ENCODE measurements at regions not wholly inside any gene's neighbourhood (a gene's known extent, or its start where the extent isn't known, plus 50 kb on each side); places are given as distances from the start of the nearest gene placed in this dataset.

- Histone ChIP-seq H3K36me3 (ENCODE audit: control insufficient read depth in 1 of 2, insufficient read depth in 2 of 2, low read length in 2 of 2) (no peaks in the 10 kb centered on the region), H3K4me3 (ENCODE audit: low read depth in 1 of 2, low read length in 2 of 2) (no peak overlapping the region), H3K27ac (ENCODE audit: low read depth, low read length) (no peak overlapping the region), H3K27me3 (ENCODE audit: control insufficient read depth in 1 of 2, insufficient read depth in 2 of 2, low read length in 2 of 2) (no peaks in the 10 kb centered on the region), H3K9ac (ENCODE audit: low read depth in 1 of 2, low read length in 2 of 2) (no peak overlapping the region), H3K4me1 (ENCODE audit: control insufficient read depth in 1 of 2, insufficient read depth in 2 of 2, low read length in 2 of 2) (no peaks in the 10 kb centered on the region), H3K9me3 (ENCODE audit: control insufficient read depth in 1 of 2, low read length in 2 of 2) (no peaks in the 10 kb centered on the region)
Measured at GRCh38 chr11:92820860-92821259, 148.6 kb upstream of the MTNR1B start.

- no peak overlapping the region for H3K4me3 ChIP-seq (ENCODE audit: low read depth in 1 of 2, low read length in 2 of 2)
- H3K36me3 ChIP-seq (ENCODE audit: control insufficient read depth in 1 of 2, insufficient read depth in 2 of 2, low read length in 2 of 2), result no peaks in the 10 kb centered on the region
- no peaks in the 10 kb centered on the region for H3K27me3 ChIP-seq (ENCODE audit: control insufficient read depth in 1 of 2, insufficient read depth in 2 of 2, low read length in 2 of 2)
- no peaks in the 10 kb centered on the region for H3K9me3 ChIP-seq (ENCODE audit: control insufficient read depth in 1 of 2, low read length in 2 of 2)
- H3K4me1 ChIP-seq (ENCODE audit: control insufficient read depth in 1 of 2, insufficient read depth in 2 of 2, low read length in 2 of 2), result no peaks in the 10 kb centered on the region
- H3K9ac ChIP-seq (ENCODE audit: low read depth in 1 of 2, low read length in 2 of 2), result no peak overlapping the region
- H3K27ac ChIP-seq (ENCODE audit: low read depth, low read length), result no peak overlapping the region
Measured at GRCh38 chr11:92822410-92822809, 147.0 kb upstream of the MTNR1B start.

- Histone ChIP-seq H3K27me3 (ENCODE audit: control insufficient read depth in 1 of 2, insufficient read depth in 2 of 2, low read length in 2 of 2) (no peaks in the 10 kb centered on the region), H3K36me3 (ENCODE audit: control insufficient read depth in 1 of 2, insufficient read depth in 2 of 2, low read length in 2 of 2) (no peaks in the 10 kb centered on the region), H3K4me1 (ENCODE audit: control insufficient read depth in 1 of 2, insufficient read depth in 2 of 2, low read length in 2 of 2) (no peaks in the 10 kb centered on the region), H3K9ac (ENCODE audit: low read depth in 1 of 2, low read length in 2 of 2) (no peak overlapping the region), H3K9me3 (ENCODE audit: control insufficient read depth in 1 of 2, low read length in 2 of 2) (no peaks in the 10 kb centered on the region), H3K27ac (ENCODE audit: low read depth, low read length) (no peak overlapping the region), H3K4me3 (ENCODE audit: low read depth in 1 of 2, low read length in 2 of 2) (no peak overlapping the region)
Measured at GRCh38 chr11:92826136-92826535, 143.3 kb upstream of the MTNR1B start.

GRCh38 chr11:92826603-92827002, 142.8 kb upstream of the MTNR1B start:
- Histone ChIP-seq H3K36me3 (ENCODE audit: control insufficient read depth in 1 of 2, insufficient read depth in 2 of 2, low read length in 2 of 2) (no peaks in the 10 kb centered on the region), H3K27me3 (ENCODE audit: control insufficient read depth in 1 of 2, insufficient read depth in 2 of 2, low read length in 2 of 2) (no peaks in the 10 kb centered on the region), H3K9me3 (ENCODE audit: control insufficient read depth in 1 of 2, low read length in 2 of 2) (no peaks in the 10 kb centered on the region), H3K27ac (ENCODE audit: low read depth, low read length) (no peak overlapping the region), H3K4me3 (ENCODE audit: low read depth in 1 of 2, low read length in 2 of 2) (no peak overlapping the region), H3K4me1 (ENCODE audit: control insufficient read depth in 1 of 2, insufficient read depth in 2 of 2, low read length in 2 of 2) (no peaks in the 10 kb centered on the region), H3K9ac (ENCODE audit: low read depth in 1 of 2, low read length in 2 of 2) (no peak overlapping the region)

- Histone ChIP-seq H3K9me3 (ENCODE audit: control insufficient read depth in 1 of 2, low read length in 2 of 2) (no peaks in the 10 kb centered on the region), H3K4me1 (ENCODE audit: control insufficient read depth in 1 of 2, insufficient read depth in 2 of 2, low read length in 2 of 2) (no peaks in the 10 kb centered on the region), H3K4me3 (ENCODE audit: low read depth in 1 of 2, low read length in 2 of 2) (no peak overlapping the region), H3K27ac (ENCODE audit: low read depth, low read length) (no peak overlapping the region), H3K9ac (ENCODE audit: low read depth in 1 of 2, low read length in 2 of 2) (no peak overlapping the region), H3K27me3 (ENCODE audit: control insufficient read depth in 1 of 2, insufficient read depth in 2 of 2, low read length in 2 of 2) (no peaks in the 10 kb centered on the region), H3K36me3 (ENCODE audit: control insufficient read depth in 1 of 2, insufficient read depth in 2 of 2, low read length in 2 of 2) (no peaks in the 10 kb centered on the region)
Measured at GRCh38 chr11:92827132-92827531, 142.3 kb upstream of the MTNR1B start.

- no peak overlapping the region for H3K27ac ChIP-seq (ENCODE audit: low read depth, low read length)
- H3K4me1 ChIP-seq (ENCODE audit: control insufficient read depth in 1 of 2, insufficient read depth in 2 of 2, low read length in 2 of 2), result no peaks in the 10 kb centered on the region
- H3K4me3 ChIP-seq (ENCODE audit: low read depth in 1 of 2, low read length in 2 of 2), result no peak overlapping the region
- H3K36me3 ChIP-seq (ENCODE audit: control insufficient read depth in 1 of 2, insufficient read depth in 2 of 2, low read length in 2 of 2), result no peaks in the 10 kb centered on the region
- no peak overlapping the region for H3K9ac ChIP-seq (ENCODE audit: low read depth in 1 of 2, low read length in 2 of 2)
- no peaks in the 10 kb centered on the region for H3K27me3 ChIP-seq (ENCODE audit: control insufficient read depth in 1 of 2, insufficient read depth in 2 of 2, low read length in 2 of 2)
- H3K9me3 ChIP-seq (ENCODE audit: control insufficient read depth in 1 of 2, low read length in 2 of 2), result no peaks in the 10 kb centered on the region
Measured at GRCh38 chr11:92828556-92828955, 140.9 kb upstream of the MTNR1B start.

GRCh38 chr11:92829121-92829520, 140.3 kb upstream of the MTNR1B start:
- Histone ChIP-seq H3K27me3 (ENCODE audit: control insufficient read depth in 1 of 2, insufficient read depth in 2 of 2, low read length in 2 of 2) (no peaks in the 10 kb centered on the region), H3K9me3 (ENCODE audit: control insufficient read depth in 1 of 2, low read length in 2 of 2) (no peaks in the 10 kb centered on the region), H3K27ac (ENCODE audit: low read depth, low read length) (no peak overlapping the region), H3K36me3 (ENCODE audit: control insufficient read depth in 1 of 2, insufficient read depth in 2 of 2, low read length in 2 of 2) (no peaks in the 10 kb centered on the region), H3K9ac (ENCODE audit: low read depth in 1 of 2, low read length in 2 of 2) (no peak overlapping the region), H3K4me1 (ENCODE audit: control insufficient read depth in 1 of 2, insufficient read depth in 2 of 2, low read length in 2 of 2) (no peaks in the 10 kb centered on the region), H3K4me3 (ENCODE audit: low read depth in 1 of 2, low read length in 2 of 2) (no peak overlapping the region)

- Histone ChIP-seq H3K4me1 (ENCODE audit: control insufficient read depth in 1 of 2, insufficient read depth in 2 of 2, low read length in 2 of 2) (no peaks in the 10 kb centered on the region), H3K9ac (ENCODE audit: low read depth in 1 of 2, low read length in 2 of 2) (no peak overlapping the region), H3K27me3 (ENCODE audit: control insufficient read depth in 1 of 2, insufficient read depth in 2 of 2, low read length in 2 of 2) (no peaks in the 10 kb centered on the region), H3K4me3 (ENCODE audit: low read depth in 1 of 2, low read length in 2 of 2) (no peak overlapping the region), H3K27ac (ENCODE audit: low read depth, low read length) (no peak overlapping the region), H3K36me3 (ENCODE audit: control insufficient read depth in 1 of 2, insufficient read depth in 2 of 2, low read length in 2 of 2) (no peaks in the 10 kb centered on the region), H3K9me3 (ENCODE audit: control insufficient read depth in 1 of 2, low read length in 2 of 2) (no peaks in the 10 kb centered on the region)
Measured at GRCh38 chr11:92829671-92830070, 139.8 kb upstream of the MTNR1B start.

GRCh38 chr11:92830377-92831155, 138.9 kb upstream of the MTNR1B start:
- Histone ChIP-seq H3K27me3 (ENCODE audit: control insufficient read depth in 1 of 2, insufficient read depth in 2 of 2, low read length in 2 of 2) (no peaks in the 10 kb centered on the region), H3K27ac (ENCODE audit: low read depth, low read length) (no peak overlapping the region), H3K9me3 (ENCODE audit: control insufficient read depth in 1 of 2, low read length in 2 of 2) (no peaks in the 10 kb centered on the region), H3K9ac (ENCODE audit: low read depth in 1 of 2, low read length in 2 of 2) (no peak overlapping the region), H3K36me3 (ENCODE audit: control insufficient read depth in 1 of 2, insufficient read depth in 2 of 2, low read length in 2 of 2) (no peaks in the 10 kb centered on the region), H3K4me1 (ENCODE audit: control insufficient read depth in 1 of 2, insufficient read depth in 2 of 2, low read length in 2 of 2) (no peaks in the 10 kb centered on the region), H3K4me3 (ENCODE audit: low read depth in 1 of 2, low read length in 2 of 2) (no peak overlapping the region)

- Histone ChIP-seq H3K4me3 (ENCODE audit: low read depth in 1 of 2, low read length in 2 of 2) (no peak overlapping the region), H3K4me1 (ENCODE audit: control insufficient read depth in 1 of 2, insufficient read depth in 2 of 2, low read length in 2 of 2) (no peaks in the 10 kb centered on the region), H3K9ac (ENCODE audit: low read depth in 1 of 2, low read length in 2 of 2) (no peak overlapping the region), H3K27me3 (ENCODE audit: control insufficient read depth in 1 of 2, insufficient read depth in 2 of 2, low read length in 2 of 2) (no peaks in the 10 kb centered on the region), H3K9me3 (ENCODE audit: control insufficient read depth in 1 of 2, low read length in 2 of 2) (no peaks in the 10 kb centered on the region), H3K27ac (ENCODE audit: low read depth, low read length) (no peak overlapping the region), H3K36me3 (ENCODE audit: control insufficient read depth in 1 of 2, insufficient read depth in 2 of 2, low read length in 2 of 2) (no peaks in the 10 kb centered on the region)
Measured at GRCh38 chr11:92834296-92835020, 135.0 kb upstream of the MTNR1B start.
